HT1080 (cell line): ENCODE measurements at regions not wholly inside any gene's neighbourhood (a gene's known extent, or its start where the extent isn't known, plus 50 kb on each side); places are given as distances from the start of the nearest gene placed in this dataset.

ENCODE experiments used
- DNase-seq: peaks from one replicate; pipeline ENCODE4 v3.0.0-alpha.2; 2015; ENCODE audit warnings: low read depth

DNA sequence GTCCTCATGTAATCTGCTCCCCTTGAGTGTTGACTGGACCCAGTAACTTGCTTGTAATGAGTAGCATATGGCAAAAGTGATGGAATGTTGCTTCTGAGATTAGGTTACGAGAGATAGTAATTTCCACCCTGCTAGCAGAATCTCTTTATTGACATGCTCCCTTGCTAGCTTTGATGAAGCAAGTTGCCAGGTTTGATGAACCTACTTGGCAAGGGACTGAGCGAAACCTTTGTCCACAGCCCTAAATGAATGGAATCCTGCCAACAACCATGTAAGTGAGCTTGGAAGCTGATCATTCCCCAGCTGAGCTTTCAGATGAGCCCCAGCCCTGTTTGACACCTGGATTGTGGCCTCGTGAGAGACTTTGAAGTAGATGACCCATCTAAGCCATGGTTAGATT lies 120.8 kb upstream of the PLXNC1 start:
- DNase-seq: no peak

DNA sequence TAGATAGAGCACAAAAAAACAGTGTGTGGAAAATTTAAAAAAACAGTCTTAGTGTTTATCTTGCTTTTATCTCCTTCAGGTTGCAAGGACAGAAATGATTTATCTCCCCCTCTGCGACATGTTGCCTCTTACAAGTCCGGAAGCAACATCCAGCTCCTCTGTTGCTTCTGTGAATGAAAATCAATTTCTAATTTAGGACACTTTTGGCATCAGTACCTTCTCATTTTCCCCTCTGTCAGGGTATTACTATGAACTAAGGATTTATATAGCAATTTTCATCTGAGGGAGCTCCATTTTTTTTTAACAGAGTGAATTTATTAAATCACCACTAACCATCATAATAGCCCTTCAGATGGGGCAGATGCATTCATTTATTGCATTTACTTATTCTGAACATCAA lies 116.6 kb upstream of the PLXNC1 start:
- no peak for DNase-seq

DNA sequence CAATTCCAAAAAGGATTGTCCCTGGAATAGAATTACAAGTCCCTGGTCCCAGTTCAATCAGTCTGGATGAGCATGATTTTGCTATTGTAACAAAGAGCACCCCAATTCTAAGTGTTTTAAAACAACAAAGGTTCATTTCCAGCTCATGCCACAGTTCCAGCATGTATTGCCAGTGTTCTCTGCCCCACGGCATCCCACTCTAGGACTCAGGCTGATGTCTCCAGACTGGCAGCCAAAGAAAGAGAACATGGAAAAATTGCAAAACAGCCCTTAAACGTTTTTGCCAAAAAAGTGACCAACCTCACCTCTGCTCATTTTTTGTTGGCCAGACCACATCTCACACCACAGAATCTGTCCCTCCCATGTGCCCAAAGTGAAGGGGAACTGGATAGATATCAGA lies 116.0 kb upstream of the PLXNC1 start:
- DNase-seq: no peak

DNA sequence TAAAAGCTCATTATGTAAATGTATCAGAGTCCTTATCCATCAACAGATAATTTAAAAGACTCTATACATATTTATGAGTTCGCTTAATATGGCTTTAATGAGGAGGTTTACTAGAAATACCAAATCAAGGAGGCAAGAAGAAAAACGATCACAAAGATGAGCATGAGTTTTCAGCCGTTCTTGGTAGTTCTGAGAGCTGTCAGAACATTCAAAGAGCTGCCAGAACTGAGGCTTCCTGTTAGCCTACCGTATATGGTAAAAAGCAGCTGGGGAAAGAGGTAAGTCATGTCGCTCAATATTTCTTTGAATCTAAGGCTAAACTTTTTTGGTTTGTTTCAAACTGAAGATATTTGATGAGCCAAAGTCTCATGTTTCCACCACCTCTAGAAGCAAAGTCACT lies 115.3 kb upstream of the PLXNC1 start:
- no peak for DNase-seq

DNA sequence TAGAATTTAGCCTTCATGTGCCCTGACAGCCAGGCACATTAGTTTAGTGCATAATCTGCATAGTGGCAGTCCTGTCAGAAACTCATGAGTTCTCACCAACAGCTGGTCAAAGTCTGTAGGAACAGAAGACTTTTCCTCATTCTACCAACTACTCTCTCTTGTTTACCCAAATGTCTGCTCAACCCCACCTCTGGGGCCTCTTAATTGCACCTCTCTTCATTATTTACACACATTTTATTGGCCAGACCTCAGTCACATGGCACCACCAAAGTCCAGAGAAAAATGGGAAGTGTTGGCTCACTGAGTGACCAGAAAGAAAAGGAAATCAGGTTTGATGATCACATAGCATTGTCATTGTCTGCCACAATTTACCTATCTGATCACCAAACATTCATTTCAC lies 114.6 kb upstream of the PLXNC1 start:
- no peak for DNase-seq

DNA sequence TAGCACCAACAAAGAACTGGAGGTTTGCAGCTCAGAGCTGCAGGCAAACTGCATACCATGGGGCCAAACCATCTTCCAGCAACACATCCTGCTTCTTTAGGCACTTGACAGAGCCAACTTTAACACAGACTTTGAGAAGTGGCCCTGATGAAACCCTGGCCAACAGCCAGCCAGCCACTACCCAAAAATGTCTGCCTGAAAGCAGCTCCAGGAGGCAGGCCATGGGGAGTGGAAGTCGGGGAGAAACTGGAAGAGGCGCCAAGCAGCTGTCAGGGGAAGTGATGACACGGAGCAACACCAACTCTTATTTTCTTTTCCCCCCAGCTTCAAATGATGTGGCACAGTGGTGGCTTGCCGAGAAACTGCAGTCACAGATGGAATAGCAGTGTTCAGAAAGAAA lies 110.9 kb upstream of the PLXNC1 start:
- no peak for DNase-seq

DNA sequence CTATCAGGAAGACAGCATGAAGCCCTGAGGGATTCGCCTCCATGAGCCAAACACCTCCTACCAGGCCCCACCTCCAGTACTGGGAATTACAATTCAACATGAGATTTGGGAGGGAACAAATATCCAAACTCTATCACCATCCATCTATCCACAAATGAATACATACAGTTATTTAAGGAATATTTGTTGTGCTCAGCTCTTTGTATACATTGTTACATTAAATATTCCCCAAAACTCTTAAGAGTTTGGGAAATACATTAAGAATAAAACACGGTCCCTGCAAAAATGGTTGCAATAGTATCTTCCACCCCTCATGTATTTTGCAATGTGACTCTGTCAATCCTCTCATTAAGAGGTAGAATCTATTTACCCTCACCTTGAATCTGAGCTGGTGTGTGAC lies 109.8 kb upstream of the PLXNC1 start:
- DNase-seq: no peak

DNA sequence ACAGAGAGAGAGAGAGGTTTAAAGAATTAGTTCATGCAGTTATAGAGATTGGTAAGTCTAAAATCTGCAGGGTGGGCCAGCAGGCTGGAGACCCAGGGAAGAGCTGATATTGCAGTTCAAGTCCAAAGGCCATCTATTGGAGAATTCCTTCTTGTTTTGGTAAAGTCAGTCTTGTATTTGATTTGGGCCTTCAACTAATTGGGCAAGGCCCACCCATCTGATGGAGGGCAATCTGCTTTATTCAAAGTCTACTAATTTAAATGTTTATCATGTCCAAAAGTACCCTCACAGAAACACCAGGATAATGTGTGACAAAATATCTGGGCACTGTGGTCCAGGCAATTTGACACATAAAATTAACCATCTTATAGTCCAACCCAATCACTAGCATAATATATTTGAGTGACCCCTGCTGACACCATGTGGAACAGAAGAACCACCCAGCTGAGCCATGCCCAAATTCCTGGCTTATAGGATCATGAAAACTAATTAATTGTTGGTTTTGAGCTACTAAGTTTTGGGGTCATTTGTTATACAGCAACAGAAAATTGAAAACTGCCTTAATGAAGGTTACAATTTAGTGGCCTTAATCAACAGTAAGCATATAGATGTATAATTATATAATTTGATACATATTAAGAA lies 109.1 kb upstream of the PLXNC1 start:
- DNase-seq: no peak

DNA sequence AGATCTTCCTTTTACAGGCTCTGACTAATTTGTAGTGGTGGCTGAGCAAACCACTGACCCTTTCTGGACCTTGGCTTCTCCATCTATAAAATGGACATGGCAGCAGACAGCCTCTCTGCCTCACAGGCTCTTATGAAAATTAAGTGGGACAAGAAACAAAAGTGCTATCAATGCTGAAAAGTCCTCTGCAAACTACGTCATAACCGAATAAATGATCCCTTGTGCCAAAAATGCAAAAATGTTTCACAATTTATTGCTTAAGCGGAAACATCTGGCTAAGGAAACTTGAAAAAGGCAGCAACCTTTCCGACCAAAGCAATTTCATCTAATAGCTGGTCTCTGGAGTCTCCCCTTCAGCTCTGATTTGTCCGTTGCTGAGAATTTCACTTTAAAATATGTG lies 108.5 kb upstream of the PLXNC1 start:
- DNase-seq: no peak

DNA sequence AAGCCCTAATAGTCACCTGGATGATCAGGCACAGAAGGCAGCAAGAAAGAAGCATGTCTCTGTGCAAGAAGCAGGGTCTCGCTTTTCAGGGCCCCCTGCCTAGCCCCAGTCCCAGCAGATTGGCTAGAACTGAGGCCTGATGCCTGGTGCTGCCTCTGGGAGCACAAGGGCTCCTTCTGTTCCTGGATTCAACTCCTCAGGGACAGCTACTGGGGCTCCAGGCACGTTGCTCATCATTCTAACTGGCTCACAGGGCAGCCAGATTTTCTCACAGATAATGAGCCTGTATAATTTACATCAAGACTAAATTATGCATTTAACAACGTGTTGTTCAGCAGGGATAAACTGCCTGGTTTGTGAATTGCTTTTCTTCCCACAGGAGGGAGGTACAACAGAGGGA lies 106.5 kb upstream of the PLXNC1 start:
- DNase-seq: no peak

DNA sequence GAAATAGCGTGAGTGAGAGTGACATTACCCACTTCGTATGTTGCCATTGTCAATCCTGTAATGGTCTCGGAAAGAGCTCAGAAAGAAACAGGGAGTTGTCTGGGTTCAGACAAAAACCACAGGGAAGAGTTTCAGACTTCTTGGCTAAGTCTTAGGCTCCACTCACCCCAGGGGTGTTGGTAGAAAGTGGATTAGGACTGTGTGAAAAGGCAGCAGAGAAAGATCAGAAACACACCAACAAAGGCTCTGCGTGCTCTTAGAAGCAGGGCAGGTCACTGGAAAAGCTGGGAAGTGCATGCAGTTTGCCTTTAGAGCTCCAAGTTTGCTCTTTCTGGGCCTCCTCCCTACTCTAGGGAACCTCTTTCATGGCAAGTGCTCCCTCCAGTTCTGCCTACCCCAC lies 106.1 kb upstream of the PLXNC1 start:
- DNase-seq: no peak

DNA sequence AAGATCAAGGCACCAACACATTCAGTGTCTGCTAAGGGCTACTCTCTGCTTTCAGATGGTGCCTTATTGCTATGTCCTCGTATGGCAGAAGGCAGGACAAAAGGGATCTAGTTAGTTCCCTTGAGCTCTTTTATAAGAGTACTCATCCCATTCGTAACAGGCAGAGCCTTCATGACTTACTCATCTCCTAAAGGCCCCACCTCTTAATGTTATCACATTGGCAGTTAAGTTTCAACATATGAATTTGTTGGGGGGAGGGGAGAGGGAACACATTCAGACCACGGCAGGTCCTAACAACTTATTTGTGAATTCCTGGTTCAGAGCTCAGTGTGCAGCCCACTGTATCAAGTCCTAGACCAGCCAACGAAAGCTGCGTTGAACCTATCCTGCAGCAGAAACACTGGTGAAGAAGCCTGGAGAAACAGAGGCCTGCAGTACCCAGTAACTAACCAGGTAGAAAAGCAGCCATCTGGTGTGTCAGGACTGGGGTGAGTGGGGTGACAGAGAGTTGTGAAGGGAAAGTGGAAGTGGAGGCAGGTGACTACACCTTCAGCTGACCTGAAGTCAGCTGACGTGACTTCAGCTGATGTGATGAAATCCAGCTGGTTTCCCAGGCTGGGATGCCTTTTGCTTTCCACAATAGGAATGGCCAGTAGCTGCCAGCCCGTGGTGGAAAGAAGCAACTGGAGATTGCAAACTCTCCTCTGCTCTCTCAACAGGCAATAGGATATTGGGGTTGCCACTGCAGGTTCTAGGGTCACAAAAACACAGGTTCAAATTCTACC lies 101.6 kb upstream of the PLXNC1 start:
- DNase-seq: peak; percentile 5

DNA sequence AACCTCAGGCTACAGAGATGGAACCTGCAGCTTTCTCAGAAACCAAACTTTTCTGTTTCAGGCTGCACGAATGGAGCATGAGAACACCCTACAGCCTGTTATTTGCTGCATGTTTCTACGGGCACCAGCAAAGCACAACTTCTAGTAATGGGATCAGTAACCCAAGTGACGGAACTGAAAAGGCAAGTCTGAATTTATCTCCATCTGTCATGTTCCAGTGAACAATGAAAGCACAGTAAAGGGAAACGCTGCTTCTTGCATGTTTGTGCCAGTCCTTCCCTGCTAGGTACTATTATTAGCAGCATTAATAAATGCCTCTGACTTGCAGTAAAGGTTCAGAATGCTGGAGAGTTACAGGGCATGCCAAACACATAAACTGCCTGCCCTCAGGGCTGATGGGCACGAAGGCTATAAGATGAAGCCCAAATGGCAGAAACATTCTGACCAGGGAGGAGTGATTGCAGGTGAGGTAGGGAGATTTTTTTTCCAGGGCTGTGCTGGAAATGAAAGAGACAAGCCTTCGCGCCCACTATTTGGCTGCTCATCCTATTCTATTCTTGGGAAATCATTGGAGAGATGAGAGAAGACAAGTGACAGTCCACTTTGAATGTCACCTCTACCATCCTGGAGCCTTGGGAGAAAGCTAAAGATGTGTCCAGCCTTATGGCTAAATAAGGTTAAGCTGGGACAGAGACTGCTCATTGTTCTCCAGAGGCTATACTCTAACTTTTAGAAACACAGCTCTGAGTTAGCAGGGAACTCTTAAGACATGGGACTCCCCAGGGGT lies 100.4 kb upstream of the PLXNC1 start:
- DNase-seq: no peak

DNA sequence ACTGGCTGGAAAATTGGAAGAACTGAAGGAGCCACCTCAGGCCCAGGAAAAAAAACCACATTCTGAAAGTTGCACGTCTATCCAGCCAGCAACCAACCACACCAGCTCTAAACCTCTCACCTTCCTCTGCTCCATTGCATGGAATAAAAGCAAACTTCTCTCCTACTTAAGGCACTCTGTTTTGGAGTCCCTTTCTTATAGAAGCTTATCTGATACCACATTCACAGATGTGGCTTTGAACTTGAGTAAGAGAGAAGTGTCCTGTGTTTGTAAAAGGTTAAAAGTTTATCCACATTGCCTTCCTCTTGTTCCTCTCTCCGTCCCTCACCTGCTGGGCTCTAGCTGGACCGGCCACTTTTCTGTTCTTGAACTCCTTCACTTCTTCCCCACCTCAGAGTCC lies 99.6 kb upstream of the PLXNC1 start:
- DNase-seq: no peak

DNA sequence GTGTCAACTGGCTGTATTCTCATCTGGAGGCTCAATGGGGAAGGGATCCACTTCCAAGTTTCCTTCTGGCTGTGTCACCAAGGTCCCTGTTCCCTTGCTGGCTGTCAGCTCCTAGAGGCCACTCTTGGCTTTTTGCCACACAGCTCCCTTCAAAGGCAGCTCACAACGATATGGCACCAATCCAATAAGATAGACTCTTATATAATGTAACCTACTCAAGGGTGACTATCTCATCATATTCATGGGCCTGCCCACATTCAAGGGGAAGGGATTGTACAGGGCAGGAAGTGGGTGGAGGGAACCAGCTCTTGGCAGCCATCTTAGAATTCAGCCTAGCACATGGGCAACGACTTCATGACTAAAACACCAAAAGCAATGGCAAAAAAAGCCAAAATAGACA lies 98.7 kb upstream of the PLXNC1 start:
- no peak for DNase-seq

DNA sequence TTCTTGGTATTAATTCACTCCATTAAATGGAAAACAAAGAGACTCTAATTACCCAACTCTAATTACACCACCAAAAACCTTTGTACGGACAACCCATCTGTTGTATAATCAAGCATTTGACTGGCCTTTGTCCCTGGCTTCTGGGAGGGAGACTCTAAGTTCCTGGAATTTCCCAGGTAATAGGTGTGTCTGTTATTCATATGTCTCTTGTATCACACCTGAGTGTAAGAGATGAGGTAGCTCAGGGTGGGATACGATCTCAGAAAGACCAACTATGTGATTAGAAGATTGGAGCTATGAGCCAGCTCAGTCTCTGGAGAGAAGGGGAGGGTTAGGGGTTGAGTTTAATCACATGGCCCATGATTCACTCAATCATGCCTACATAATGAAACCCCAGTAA lies 94.7 kb upstream of the PLXNC1 start:
- DNase-seq: no peak

DNA sequence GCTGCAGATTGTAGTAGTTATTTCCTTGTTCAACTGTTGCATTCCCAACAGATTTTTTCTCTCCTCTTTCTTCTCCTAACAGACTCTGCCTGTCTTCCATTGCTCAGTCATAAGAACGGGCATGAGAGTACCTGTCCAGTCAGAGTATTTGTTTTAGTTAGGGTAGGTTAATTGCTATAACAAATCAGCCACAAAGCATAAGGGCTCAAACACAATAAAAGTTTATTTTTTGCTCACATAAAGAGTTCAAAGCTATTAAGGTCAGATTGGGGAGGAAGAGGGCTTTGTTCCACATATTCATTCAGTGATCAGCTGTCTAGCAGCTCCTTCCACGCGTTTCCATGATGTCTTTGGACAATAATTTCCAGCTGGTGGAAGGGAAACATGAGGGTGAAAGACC lies 92.8 kb upstream of the PLXNC1 start:
- no peak for DNase-seq

DNA sequence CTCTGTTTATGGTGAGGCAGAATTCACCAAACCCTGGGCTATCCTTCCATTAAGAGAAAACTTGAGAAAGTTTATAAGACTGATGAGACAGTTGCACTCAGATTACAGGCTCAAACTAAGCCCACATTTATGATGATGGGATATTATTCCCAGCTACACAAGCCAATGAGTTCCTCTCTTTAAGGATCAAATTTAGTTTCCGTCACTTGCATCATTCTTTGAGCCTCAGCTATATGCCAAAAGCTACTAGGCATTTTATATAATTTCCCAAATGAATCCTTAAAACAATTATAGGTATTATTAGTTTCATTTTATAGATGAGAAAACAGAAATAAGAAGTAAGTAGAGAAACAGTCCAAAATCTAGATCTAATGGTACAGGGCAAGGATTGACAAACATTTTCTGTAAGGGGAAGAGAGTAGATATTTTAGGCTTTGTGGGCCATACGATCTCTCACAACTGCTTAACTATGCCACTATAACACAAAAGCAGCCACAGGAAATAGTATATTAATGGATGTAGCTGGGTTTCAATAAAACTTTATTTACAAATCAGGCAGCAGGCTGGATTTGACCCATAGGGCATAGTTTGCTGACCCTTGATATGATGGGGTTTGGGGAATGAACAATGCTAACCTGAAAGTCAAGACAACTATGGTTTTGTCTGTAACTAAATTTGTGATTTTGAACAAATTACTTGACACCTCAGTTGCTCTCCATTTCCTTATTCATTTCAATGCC lies 91.8 kb upstream of the PLXNC1 start:
- no peak for DNase-seq

DNA sequence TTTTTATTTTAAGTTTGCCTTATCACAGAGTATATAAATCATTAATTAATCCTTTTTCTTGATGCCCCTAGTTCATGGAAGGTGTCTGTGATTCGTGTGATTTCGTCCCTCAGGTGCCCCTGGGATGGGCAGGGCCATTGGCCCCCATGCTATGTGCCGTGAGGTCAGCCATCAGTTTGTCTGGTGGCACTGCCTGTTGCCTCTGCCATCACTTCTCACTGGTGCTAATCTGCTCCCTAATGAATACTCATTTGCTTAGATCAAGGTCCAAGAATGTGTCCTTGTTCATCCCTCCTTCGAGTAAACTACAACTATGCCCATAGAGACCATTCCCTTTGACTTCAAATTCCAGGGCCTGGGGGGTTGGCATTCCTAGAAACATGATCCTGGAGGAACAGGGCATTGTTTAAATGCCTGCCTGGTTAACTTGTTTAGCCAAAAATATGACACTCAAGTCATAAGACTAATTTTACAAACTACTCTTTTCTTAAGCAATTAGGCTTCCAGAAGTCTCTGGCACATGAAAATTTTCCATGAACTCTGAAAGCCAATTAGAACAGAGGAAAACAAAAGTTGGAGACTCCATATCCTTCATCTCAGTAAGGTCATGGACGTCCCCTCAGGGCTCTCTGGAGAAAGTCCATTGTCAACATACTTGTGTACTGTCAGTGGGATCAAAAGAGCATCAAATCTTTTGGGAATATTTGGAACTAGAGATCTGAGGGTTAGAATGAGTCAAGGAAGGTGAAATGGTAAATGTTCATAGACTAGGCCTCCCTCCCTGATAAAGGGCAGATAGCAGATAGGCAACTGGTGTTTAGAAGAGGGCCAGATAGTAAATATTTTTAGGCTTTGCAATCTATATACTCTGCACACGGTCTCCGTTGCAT lies 90.9 kb upstream of the PLXNC1 start:
- DNase-seq: no peak

DNA sequence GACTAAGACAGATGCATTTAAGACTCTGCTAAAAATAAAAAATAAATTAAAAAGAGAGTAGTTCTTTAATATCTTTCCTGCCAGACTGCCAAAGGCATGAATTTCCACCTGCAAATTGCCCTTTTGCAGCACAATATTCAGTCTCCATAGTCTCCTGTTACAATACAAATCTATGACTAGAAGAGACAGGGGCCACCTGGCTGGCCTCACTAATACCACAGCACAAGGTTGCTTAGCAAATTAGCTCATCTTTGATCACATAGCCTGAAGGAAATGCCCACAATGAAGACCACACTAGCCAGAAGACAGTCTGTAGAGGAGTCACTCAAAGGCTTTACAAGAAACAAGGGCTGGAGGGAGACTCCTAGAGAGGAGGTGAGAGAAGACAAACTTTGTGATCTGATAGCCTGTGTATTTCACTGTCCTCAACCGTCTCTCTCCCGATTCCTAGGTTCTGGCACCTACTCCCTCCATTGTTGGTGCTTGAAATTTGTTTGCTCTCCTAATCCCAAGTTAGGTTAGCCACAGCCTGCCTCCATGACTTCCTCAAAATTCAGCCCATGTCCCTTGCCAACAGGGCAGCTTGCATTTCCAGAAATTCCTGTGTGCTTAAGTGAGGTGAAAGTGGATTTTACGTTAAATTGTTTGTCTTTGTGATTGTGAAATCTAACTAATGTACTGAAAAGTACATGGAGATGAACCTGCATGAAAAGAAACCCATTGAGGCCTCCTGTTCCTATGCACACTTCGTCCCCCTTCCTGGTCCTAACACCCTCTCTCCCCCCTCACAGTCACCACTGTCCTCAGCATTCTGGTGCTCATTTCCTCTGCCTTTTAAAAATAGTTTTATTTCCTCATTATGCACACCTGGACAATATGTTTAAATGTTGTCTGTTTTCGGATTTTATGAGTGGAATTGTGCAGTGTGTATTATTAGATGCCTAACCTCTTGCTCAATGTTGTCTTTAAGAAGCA lies 88.7 kb upstream of the PLXNC1 start:
- DNase-seq: no peak
